ENCODE measurements at regions not wholly inside any gene's neighbourhood (a gene's known extent, or its start where the extent isn't known, plus 50 kb on each side); places are given as distances from the start of the nearest gene placed in this dataset.

DNA sequence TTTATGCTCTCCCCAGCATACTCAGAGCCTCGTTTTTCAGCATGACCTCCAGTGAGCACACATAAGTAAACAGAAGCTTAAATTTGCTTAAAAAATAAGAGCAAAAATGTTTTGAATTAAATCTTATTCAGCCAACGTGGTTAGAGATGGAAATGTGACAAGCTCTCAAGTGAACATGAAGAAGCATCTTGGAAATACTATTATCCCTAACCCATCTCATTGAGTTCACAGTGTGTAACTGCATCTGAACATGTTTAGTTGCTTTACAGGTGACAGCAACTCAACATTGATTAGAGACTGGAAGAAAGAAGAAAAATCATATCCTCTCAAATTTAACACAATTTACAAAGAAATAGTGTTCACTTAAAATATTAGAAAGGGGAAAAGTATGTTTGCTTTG, 1785.1 kb downstream of the MAT2B start:
- DNase-seq (ENCODE audit: low spot score): no peak

DNA sequence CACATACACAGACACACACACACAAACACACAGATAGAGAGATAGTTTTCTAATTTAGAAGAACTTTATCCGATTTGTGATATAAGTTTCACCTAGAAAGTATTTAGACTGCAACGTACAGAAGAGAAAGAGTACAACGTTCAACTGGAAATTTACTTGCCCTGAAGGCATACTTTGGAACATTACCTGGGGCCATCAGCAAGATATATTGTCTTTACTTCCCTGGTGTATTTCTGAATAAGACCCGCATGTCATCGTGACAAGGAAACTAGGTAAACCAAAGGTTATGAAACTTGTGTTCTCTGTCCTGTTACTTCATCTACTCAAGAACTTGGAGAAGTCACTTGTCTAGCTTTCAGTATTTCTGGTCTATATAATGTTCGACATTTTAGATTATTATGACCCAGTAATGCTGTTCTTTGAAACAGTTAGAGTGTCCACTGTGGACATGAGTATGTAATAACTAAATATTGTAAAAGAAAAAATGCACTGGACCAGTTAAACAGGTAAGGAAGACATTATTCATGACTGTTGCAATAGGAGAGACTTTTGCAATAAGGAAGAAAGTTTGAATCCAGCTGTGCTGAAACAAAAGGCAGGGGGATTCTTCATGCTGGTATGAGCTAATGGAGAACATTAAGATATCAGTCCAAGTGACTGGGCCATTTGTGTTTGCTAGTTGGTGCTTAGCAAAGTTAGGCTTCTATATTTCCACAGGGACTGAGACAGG, 1791.1 kb downstream of the MAT2B start:
- H3K4me1 Mint-ChIP-seq: peaks cover 21% of the 10 kb centered on the region
- no peak overlapping the region for H3K27ac Mint-ChIP-seq
- no peak overlapping the region for H3K4me3 Mint-ChIP-seq
- CTCF ChIA-PET: no interaction called here
- peaks cover 13% of the 10 kb centered on the region for H3K36me3 Mint-ChIP-seq
- no peak for TF ChIP-seq GRHL2 (CRISPR knock-in tag; IDR thresholded peaks at IDR 0.05; ENCODE audit: insufficient replicate concordance, severe bottlenecking)
- POLR2A ChIA-PET: no interaction called here
- no peaks in the 10 kb centered on the region for H3K27me3 Mint-ChIP-seq (ENCODE audit: low read depth)
- peaks cover 14% of the 10 kb centered on the region for H3K9me3 Mint-ChIP-seq
- no peak for DNase-seq (ENCODE audit: low spot score)
- ATAC-seq: no peak

More for the DNA sequence above, 1785.1 kb downstream of the MAT2B start:
- no peak overlapping the region for H3K27ac Mint-ChIP-seq
- TF ChIP-seq GRHL2 (CRISPR knock-in tag; IDR thresholded peaks at IDR 0.05; ENCODE audit: insufficient replicate concordance, severe bottlenecking): no peak
- no peak for TF ChIP-seq ZNF396 (CRISPR knock-in tag; IDR thresholded peaks at IDR 0.05; ENCODE audit: borderline replicate concordance)
- no peak for TF ChIP-seq NFYB (CRISPR knock-in tag; conservative IDR thresholded peaks at IDR 0.05; ENCODE audit: low read depth)
- TF ChIP-seq TEAD1 (CRISPR knock-in tag; IDR thresholded peaks at IDR 0.05): no peak
- peaks cover 9% of the 10 kb centered on the region for H3K4me1 Mint-ChIP-seq
- POLR2A ChIA-PET: no interaction called here
- H3K9me3 Mint-ChIP-seq: peaks cover 13% of the 10 kb centered on the region
- no peaks in the 10 kb centered on the region for H3K36me3 Mint-ChIP-seq
- no peak for ATAC-seq
- no peak overlapping the region for H3K4me3 Mint-ChIP-seq
- CTCF ChIA-PET: no interaction called here
- H3K27me3 Mint-ChIP-seq (ENCODE audit: low read depth): no peaks in the 10 kb centered on the region

DNA sequence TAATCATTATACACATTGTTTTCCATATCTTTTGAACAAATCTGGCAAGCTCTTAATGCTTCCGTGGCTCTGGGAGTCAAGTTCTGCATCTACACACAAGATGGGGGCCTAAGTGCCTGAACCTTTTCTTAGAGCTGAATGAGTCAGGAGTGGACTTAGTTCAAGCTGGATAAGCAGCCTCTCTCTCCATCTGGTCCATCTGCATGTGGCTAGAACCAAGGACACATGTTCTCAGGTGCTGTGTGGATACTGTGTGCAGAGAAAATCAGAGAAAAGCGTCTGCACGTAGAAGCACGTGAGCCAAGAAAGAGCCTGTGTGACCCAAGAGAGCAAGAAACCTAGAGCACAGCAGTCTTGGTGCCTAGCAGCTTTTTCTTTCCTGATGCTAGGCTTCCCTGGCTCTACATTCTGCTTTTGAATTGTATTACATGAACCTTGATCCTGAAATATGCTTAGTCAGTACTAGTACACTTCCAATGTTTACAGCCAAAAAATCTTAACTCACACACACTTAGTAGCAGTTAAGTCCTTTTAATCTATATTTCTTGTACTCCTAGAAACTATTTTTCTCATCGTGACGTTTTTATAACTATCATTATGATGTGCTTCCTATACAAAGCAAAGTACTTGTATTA, 1798.9 kb downstream of the MAT2B start:
- H3K4me3 Mint-ChIP-seq: no peak overlapping the region
- DNase-seq (ENCODE audit: low spot score): no peak
- H3K27ac Mint-ChIP-seq: no peak overlapping the region
- no peaks in the 10 kb centered on the region for H3K4me1 Mint-ChIP-seq
- no peaks in the 10 kb centered on the region for H3K27me3 Mint-ChIP-seq (ENCODE audit: low read depth)
- H3K36me3 Mint-ChIP-seq: peaks cover 26% of the 10 kb centered on the region
- ATAC-seq: no peak
- peaks cover 33% of the 10 kb centered on the region for H3K9me3 Mint-ChIP-seq
- CTCF ChIA-PET: no interaction called here
- POLR2A ChIA-PET: no interaction called here
- TF ChIP-seq, protein P1, sequence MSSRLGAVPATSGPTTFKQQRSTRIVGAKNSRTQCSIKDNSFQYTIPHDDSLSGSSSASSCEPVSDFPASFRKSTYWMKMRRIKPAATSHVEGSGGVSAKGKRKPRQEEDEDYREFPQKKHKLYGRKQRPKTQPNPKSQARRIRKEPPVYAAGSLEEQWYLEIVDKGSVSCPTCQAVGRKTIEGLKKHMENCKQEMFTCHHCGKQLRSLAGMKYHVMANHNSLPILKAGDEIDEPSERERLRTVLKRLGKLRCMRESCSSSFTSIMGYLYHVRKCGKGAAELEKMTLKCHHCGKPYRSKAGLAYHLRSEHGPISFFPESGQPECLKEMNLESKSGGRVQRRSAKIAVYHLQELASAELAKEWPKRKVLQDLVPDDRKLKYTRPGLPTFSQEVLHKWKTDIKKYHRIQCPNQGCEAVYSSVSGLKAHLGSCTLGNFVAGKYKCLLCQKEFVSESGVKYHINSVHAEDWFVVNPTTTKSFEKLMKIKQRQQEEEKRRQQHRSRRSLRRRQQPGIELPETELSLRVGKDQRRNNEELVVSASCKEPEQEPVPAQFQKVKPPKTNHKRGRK (CRISPR knock-in tag; IDR thresholded peaks at IDR 0.05; ENCODE audit: borderline replicate concordance): no peak
- TF ChIP-seq ZNF671 (CRISPR knock-in tag; IDR thresholded peaks at IDR 0.05) (no peak), TEAD4 (CRISPR knock-in tag; IDR thresholded peaks at IDR 0.05) (no peak), ZNF232 (CRISPR knock-in tag; IDR thresholded peaks at IDR 0.05) (no peak), KAT7 (CRISPR knock-in tag; IDR thresholded peaks at IDR 0.05; ENCODE audit: borderline replicate concordance) (no peak), FOXK1 (CRISPR knock-in tag; IDR thresholded peaks at IDR 0.05) (no peak), ZNF121 (CRISPR knock-in tag; IDR thresholded peaks at IDR 0.05) (no peak), SP1 (CRISPR knock-in tag; conservative IDR thresholded peaks at IDR 0.05) (no peak)
- TF ChIP-seq, protein P2, sequence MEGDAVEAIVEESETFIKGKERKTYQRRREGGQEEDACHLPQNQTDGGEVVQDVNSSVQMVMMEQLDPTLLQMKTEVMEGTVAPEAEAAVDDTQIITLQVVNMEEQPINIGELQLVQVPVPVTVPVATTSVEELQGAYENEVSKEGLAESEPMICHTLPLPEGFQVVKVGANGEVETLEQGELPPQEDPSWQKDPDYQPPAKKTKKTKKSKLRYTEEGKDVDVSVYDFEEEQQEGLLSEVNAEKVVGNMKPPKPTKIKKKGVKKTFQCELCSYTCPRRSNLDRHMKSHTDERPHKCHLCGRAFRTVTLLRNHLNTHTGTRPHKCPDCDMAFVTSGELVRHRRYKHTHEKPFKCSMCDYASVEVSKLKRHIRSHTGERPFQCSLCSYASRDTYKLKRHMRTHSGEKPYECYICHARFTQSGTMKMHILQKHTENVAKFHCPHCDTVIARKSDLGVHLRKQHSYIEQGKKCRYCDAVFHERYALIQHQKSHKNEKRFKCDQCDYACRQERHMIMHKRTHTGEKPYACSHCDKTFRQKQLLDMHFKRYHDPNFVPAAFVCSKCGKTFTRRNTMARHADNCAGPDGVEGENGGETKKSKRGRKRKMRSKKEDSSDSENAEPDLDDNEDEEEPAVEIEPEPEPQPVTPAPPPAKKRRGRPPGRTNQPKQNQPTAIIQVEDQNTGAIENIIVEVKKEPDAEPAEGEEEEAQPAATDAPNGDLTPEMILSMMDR (IDR thresholded peaks at IDR 0.05): no peak
- TF ChIP-seq, protein P3, sequence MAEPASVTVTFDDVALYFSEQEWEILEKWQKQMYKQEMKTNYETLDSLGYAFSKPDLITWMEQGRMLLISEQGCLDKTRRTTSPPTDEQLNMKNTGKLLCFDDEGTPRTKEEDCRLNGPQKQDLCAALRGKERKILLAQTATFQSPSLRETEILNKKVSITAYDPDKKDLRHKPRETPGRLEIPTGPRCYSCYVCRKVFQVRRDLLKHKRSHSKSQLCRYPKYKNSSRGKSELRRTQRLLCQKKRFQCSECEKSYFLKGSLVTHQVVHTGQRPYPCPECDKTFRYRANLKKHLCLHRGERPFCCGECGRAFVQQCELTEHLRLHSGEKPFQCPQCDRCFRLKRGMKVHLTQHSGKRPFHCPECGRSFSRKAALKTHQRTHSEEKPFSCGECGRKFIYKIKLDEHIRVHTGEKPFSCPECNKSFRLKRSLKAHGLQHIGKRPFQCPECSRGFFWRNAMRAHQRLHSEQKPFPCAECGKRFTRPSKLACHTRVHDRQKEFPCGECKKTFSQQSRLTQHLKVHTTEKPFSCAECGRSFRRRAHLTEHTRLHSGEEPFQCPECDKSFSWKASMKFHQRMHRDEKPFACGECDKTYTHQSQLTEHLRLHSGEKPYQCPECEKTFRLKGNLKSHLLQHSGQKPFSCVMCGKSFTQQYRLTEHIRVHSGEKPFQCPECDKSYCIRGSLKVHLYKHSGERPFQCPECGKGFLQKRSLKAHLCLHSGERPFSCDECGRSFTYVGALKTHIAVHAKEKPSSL (CRISPR knock-in tag; conservative IDR thresholded peaks at IDR 0.05): no peak
- TF ChIP-seq, protein P4, sequence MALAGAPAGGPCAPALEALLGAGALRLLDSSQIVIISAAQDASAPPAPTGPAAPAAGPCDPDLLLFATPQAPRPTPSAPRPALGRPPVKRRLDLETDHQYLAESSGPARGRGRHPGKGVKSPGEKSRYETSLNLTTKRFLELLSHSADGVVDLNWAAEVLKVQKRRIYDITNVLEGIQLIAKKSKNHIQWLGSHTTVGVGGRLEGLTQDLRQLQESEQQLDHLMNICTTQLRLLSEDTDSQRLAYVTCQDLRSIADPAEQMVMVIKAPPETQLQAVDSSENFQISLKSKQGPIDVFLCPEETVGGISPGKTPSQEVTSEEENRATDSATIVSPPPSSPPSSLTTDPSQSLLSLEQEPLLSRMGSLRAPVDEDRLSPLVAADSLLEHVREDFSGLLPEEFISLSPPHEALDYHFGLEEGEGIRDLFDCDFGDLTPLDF (CRISPR knock-in tag; IDR thresholded peaks at IDR 0.05): no peak
- TF ChIP-seq, protein P5, sequence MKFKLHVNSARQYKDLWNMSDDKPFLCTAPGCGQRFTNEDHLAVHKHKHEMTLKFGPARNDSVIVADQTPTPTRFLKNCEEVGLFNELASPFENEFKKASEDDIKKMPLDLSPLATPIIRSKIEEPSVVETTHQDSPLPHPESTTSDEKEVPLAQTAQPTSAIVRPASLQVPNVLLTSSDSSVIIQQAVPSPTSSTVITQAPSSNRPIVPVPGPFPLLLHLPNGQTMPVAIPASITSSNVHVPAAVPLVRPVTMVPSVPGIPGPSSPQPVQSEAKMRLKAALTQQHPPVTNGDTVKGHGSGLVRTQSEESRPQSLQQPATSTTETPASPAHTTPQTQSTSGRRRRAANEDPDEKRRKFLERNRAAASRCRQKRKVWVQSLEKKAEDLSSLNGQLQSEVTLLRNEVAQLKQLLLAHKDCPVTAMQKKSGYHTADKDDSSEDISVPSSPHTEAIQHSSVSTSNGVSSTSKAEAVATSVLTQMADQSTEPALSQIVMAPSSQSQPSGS (CRISPR knock-in tag; IDR thresholded peaks at IDR 0.05; ENCODE audit: borderline replicate concordance, low read depth): no peak
- TF ChIP-seq, protein P6, sequence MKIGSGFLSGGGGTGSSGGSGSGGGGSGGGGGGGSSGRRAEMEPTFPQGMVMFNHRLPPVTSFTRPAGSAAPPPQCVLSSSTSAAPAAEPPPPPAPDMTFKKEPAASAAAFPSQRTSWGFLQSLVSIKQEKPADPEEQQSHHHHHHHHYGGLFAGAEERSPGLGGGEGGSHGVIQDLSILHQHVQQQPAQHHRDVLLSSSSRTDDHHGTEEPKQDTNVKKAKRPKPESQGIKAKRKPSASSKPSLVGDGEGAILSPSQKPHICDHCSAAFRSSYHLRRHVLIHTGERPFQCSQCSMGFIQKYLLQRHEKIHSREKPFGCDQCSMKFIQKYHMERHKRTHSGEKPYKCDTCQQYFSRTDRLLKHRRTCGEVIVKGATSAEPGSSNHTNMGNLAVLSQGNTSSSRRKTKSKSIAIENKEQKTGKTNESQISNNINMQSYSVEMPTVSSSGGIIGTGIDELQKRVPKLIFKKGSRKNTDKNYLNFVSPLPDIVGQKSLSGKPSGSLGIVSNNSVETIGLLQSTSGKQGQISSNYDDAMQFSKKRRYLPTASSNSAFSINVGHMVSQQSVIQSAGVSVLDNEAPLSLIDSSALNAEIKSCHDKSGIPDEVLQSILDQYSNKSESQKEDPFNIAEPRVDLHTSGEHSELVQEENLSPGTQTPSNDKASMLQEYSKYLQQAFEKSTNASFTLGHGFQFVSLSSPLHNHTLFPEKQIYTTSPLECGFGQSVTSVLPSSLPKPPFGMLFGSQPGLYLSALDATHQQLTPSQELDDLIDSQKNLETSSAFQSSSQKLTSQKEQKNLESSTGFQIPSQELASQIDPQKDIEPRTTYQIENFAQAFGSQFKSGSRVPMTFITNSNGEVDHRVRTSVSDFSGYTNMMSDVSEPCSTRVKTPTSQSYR (CRISPR knock-in tag; IDR thresholded peaks at IDR 0.05): no peak
